Smooth muscle cell (in vitro differentiated cells): ENCODE measurements at regions not wholly inside any gene's neighbourhood (a gene's known extent, or its start where the extent isn't known, plus 50 kb on each side); places are given as distances from the start of the nearest gene placed in this dataset.
A peak's percentile ranks its signal among the peaks of the same experiment; 100 is the strongest.
"Not testable (repeated sequence)": the region's sequence is repeated elsewhere in the genome, so short reads cannot be mapped to it uniquely, and the experiment has no call there.

ENCODE experiments used
- DNase-seq: peaks from one replicate; lab custom pipeline; 2025; ENCODE audit not compliant: unreplicated experiment; lab: John Stamatoyannopoulos, UW
- H2AFZ ChIP-seq: fragments of 200-600 bp; sonication (generic); 2 replicates; pipeline ENCODE4 v1.6.0; 2016; ENCODE audit warnings: antibody characterized with exemption, low read depth, mild to moderate bottlenecking
- H3F3A ChIP-seq: fragments of 200-600 bp; sonication (generic); 2 replicates; pipeline ENCODE4 v1.6.0; 2017; ENCODE audit warnings: antibody characterized with exemption, low read depth
- H3K27ac ChIP-seq: fragments of 200-600 bp; sonication (generic); 2 replicates; pipeline ENCODE4 v1.5.1; 2016; ENCODE audit warnings: low read depth, mild to moderate bottlenecking
- H3K27me3 ChIP-seq: fragments of 200-600 bp; sonication (generic); 2 replicates; pipeline ENCODE4 v1.6.1; 2016; ENCODE audit warnings: low read depth, mild to moderate bottlenecking
- H3K36me3 ChIP-seq: fragments of 200-600 bp; sonication (generic); 2 replicates; pipeline ENCODE4 v1.5.1; 2016; ENCODE audit warnings: low read depth
- H3K4me1 ChIP-seq: fragments of 200-600 bp; sonication (generic); 2 replicates; pipeline ENCODE4 v1.5.1; 2016; ENCODE audit warnings: low read depth
- H3K4me2 ChIP-seq: fragments of 200-600 bp; sonication (generic); 2 replicates; pipeline ENCODE4 v1.6.0; 2016; ENCODE audit warnings: mild to moderate bottlenecking
- H3K4me3 ChIP-seq: fragments of 200-600 bp; sonication (generic); 2 replicates; pipeline ENCODE4 v1.5.1; 2016; ENCODE audit warnings: mild to moderate bottlenecking
- H3K79me2 ChIP-seq: fragments of 200-600 bp; sonication (generic); 2 replicates; pipeline ENCODE4 v1.6.0; 2016; ENCODE audit warnings: low read depth, mild to moderate bottlenecking
- H3K9ac ChIP-seq: fragments of 200-600 bp; sonication (generic); 2 replicates; pipeline ENCODE4 v1.6.0; 2016; ENCODE audit warnings: low read depth
- H3K9me3 ChIP-seq: fragments of 200-600 bp; sonication (generic); replicated peaks from 2 replicates; pipeline ENCODE4 v1.5.1; 2016; ENCODE audit warnings: low read depth
- H4K20me1 ChIP-seq: fragments of 200-600 bp; sonication (generic); 2 replicates; pipeline ENCODE4 v1.6.0; 2016; ENCODE audit warnings: low read depth
- WGBS: methylation state at CpG from one replicate; pipeline ENCODE4 v1.1.7; 2016; ENCODE audit warnings: low lambda C conversion rate; 5-methylcytosine and 5-hydroxymethylcytosine counted together
- TF ChIP-seq, protein P1 (sequence below): fragments of 200-600 bp; sonication (generic); IDR thresholded peaks from 2 replicates; pipeline ENCODE4 v1.5.1; 2017; ENCODE audit warnings: borderline replicate concordance, mild to moderate bottlenecking, antibody characterized with exemption; ENCODE audit not compliant: insufficient read depth, poor library complexity, severe bottlenecking

DNA sequence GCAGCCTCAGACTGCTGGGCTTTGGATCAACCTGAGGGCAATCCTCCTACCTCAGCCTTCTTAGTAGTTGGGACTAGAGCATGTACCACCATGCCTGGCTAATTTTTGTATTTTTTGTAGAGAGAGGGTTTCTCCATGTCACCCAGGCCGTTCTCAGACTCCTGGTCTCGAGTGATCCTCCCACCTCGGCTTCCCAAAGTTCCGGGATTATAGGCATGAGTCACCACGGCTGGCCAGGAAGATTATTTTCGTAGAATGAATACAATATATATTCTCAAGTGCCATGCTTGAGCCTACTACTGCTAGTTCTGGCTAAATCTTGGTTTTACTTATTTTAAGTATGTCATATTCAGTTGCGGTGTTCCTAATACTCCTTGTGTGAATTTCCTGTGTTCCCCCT lies 88.2 kb upstream of the CLINT1 start:
- Histone ChIP-seq H3F3A (peaks cover 4% of the 10 kb centered on the region), H3K9me3 (no peaks in the 10 kb centered on the region), H3K79me2 (no peaks in the 10 kb centered on the region), H3K27ac (peak overlapping the region; percentile 7), H3K27me3 (no peaks in the 10 kb centered on the region), H2AFZ (no peak overlapping the region), H3K4me2 (peak overlapping the region; percentile 48), H3K4me3 (no peak overlapping the region), H3K9ac (no peak overlapping the region), H3K36me3 (no peaks in the 10 kb centered on the region), H4K20me1 (no peaks in the 10 kb centered on the region), H3K4me1 (no peaks in the 10 kb centered on the region)
- no peak for DNase-seq
- TF ChIP-seq, protein P1, sequence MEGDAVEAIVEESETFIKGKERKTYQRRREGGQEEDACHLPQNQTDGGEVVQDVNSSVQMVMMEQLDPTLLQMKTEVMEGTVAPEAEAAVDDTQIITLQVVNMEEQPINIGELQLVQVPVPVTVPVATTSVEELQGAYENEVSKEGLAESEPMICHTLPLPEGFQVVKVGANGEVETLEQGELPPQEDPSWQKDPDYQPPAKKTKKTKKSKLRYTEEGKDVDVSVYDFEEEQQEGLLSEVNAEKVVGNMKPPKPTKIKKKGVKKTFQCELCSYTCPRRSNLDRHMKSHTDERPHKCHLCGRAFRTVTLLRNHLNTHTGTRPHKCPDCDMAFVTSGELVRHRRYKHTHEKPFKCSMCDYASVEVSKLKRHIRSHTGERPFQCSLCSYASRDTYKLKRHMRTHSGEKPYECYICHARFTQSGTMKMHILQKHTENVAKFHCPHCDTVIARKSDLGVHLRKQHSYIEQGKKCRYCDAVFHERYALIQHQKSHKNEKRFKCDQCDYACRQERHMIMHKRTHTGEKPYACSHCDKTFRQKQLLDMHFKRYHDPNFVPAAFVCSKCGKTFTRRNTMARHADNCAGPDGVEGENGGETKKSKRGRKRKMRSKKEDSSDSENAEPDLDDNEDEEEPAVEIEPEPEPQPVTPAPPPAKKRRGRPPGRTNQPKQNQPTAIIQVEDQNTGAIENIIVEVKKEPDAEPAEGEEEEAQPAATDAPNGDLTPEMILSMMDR, result no peak
- 28% methylated on average over 7 of the region's 7 CpGs for WGBS

DNA sequence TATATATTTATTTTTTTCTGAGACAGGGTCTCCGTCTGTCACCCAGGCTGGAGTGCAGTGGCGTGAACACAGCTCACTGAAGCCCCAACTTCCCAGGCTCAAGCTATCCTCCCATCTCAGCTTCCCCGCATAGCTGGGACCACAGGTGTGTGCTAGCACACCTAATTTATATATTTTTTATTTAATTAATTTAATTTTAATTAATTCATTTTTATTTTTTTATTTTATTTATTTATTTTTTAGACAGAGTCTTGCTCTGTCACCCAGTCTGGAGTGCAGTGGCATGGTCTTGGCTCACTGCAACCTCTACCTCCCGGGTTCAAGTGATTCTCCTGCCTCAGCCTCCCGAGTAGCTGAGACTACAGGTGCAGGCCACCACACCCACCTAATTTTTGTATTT lies 86.9 kb upstream of the CLINT1 start:
- H3K36me3 ChIP-seq, H3K27me3 ChIP-seq, H3K4me2 ChIP-seq, H3K4me3 ChIP-seq, H3K9me3 ChIP-seq, H3K4me1 ChIP-seq, H4K20me1 ChIP-seq, DNase-seq, H2AFZ ChIP-seq, H3K27ac ChIP-seq, H3K79me2 ChIP-seq, H3K9ac ChIP-seq, H3F3A ChIP-seq: not testable (repeated sequence)
- 84% methylated on average over 5 of the region's 5 CpGs for WGBS

DNA sequence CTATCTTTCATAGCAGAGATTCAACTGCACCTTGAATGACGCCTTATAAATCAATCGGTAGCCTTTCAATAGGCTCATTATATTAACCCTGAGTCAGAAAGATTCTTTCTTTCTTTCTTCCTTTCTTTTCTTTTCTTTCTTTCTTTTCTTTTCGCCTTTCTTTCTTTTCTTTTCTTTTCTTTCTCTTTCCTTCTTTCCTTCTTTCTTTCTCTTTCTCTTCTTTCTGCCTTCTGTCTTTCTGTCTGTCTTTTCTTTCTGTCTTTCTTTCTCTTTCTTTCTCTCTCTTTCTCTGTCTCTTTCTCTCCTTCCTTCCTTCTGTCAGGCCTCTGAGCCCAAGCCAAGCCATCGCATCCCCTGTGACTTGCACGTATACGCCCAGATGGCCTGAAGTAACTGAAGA lies 86.0 kb upstream of the CLINT1 start:
- Histone ChIP-seq H3K4me2 (no peak overlapping the region), H2AFZ (no peak overlapping the region), H3K27me3 (no peaks in the 10 kb centered on the region), H4K20me1 (no peaks in the 10 kb centered on the region), H3K9ac (no peak overlapping the region), H3K79me2 (no peaks in the 10 kb centered on the region), H3K4me3 (no peak overlapping the region), H3K27ac (no peak overlapping the region), H3K4me1 (no peaks in the 10 kb centered on the region), H3F3A (peaks cover 4% of the 10 kb centered on the region), H3K36me3 (no peaks in the 10 kb centered on the region), H3K9me3 (no peaks in the 10 kb centered on the region)
- WGBS, result 59% methylated on average over 6 of the region's 6 CpGs
- DNase-seq, result no peak
- TF ChIP-seq, protein P1, result no peak

DNA sequence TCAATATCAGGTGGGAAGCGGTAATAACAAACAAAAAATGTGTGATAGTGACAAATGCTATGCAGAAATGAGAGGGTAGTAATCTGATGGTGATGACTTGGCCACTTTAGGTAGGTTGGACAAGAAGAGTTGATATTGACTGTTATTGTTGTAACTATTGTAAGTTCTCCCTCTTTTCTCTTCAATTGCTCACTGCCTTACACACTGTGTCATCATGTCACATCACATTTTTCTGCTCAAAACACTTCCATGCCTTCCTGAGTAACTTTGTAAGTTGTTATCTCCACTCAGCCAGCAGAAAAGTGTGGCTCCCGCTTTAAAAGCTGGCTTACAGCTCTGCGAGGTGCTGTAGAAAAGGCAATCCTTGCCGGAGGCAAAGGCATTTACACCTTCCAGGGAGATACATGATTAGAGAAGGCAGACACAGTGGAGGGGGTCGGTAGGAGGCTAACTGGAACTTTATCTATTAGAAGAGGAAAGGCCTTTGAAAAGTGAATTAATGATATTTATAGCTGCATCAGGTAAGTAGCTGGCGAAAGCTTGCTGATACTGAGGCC lies 85.2 kb upstream of the CLINT1 start:
- Histone ChIP-seq H4K20me1 (no peaks in the 10 kb centered on the region), H3F3A (peaks cover 4% of the 10 kb centered on the region), H3K4me1 (no peaks in the 10 kb centered on the region), H3K27me3 (no peaks in the 10 kb centered on the region), H3K27ac (no peak overlapping the region), H3K4me2 (no peak overlapping the region), H3K9ac (no peak overlapping the region), H3K36me3 (no peaks in the 10 kb centered on the region), H2AFZ (no peak overlapping the region), H3K79me2 (no peaks in the 10 kb centered on the region), H3K9me3 (no peaks in the 10 kb centered on the region), H3K4me3 (no peak overlapping the region)
- 32% methylated on average over 6 of the region's 6 CpGs for WGBS
- no peak for DNase-seq
- TF ChIP-seq, protein P1, result no peak
